GM23338 (cell line): ENCODE measurements at regions not wholly inside any gene's neighbourhood (a gene's known extent, or its start where the extent isn't known, plus 50 kb on each side); places are given as distances from the start of the nearest gene placed in this dataset.

ENCODE experiments used
- ATAC-seq: fragments of 200-7000 bp; cut with Tn5 transposase; 3 replicates; pipeline ENCODE4 v1.9.1; 2020
- DNase-seq: peaks from one replicate; pipeline ENCODE4 v3.0.0-alpha.2; 2015; ENCODE audit warnings: low spot score
- H2AFZ ChIP-seq: fragments of 200-600 bp; sonication (generic); 2 replicates; pipeline ENCODE4 v1.8.0; 2016; ENCODE audit warnings: antibody characterized with exemption, mild to moderate bottlenecking, moderate library complexity
- H3F3A ChIP-seq: fragments of 200-600 bp; sonication (generic); replicated peaks from 2 replicates; pipeline ENCODE4 v1.8.0; 2017; ENCODE audit warnings: antibody characterized with exemption, mixed run types, low read depth
- H3K27ac ChIP-seq: fragments of 200-600 bp; sonication (generic); 2 replicates; pipeline ENCODE4 v1.6.1; 2016; ENCODE audit warnings: low read depth
- H3K27me3 ChIP-seq: fragments of 200-600 bp; sonication (generic); 2 replicates; pipeline ENCODE4 v1.8.0; 2016; ENCODE audit warnings: mild to moderate bottlenecking, mixed run types, moderate library complexity; ENCODE audit not compliant: insufficient read depth
- H3K36me3 ChIP-seq: fragments of 200-600 bp; sonication (generic); 2 replicates; pipeline ENCODE4 v1.8.0; 2016; ENCODE audit warnings: mild to moderate bottlenecking; ENCODE audit not compliant: insufficient read depth
- H3K4me1 ChIP-seq: fragments of 200-600 bp; sonication (generic); 2 replicates; pipeline ENCODE4 v1.8.0; 2016; ENCODE audit warnings: mild to moderate bottlenecking, moderate library complexity; ENCODE audit not compliant: insufficient read depth
- H3K4me2 ChIP-seq: fragments of 200-600 bp; sonication (generic); 2 replicates; pipeline ENCODE4 v1.7.1; 2017; ENCODE audit warnings: mixed run types
- H3K4me3 ChIP-seq: fragments of 200-600 bp; sonication (generic); 2 replicates; pipeline ENCODE4 v1.6.1; 2016; ENCODE audit warnings: mixed run types
- H3K79me2 ChIP-seq: fragments of 200-600 bp; sonication (generic); replicated peaks from 2 replicates; pipeline ENCODE4 v1.8.0; 2017; ENCODE audit warnings: mild to moderate bottlenecking; ENCODE audit not compliant: insufficient read depth
- H3K9me2 ChIP-seq: fragments of 200-600 bp; sonication (generic); 2 replicates; pipeline ENCODE4 v1.8.0; 2017; ENCODE audit not compliant: insufficient read depth
- H4K20me1 ChIP-seq: fragments of 200-600 bp; sonication (generic); replicated peaks from 2 replicates; pipeline ENCODE4 v1.8.0; 2017; ENCODE audit warnings: mild to moderate bottlenecking; ENCODE audit not compliant: insufficient read depth
- H3K27ac Mint-ChIP-seq: 2 replicates; pipeline ENCODE4 v1.8.0; 2020; ENCODE audit warnings: inconsistent platforms, mild to moderate bottlenecking, moderate library complexity, mixed read lengths
- H3K27me3 Mint-ChIP-seq: 3 replicates; pipeline ENCODE4 v1.8.0; 2022; ENCODE audit warnings: low read depth, mild to moderate bottlenecking, moderate library complexity, mixed read lengths, inconsistent platforms; ENCODE audit not compliant: insufficient read depth, poor library complexity
- H3K36me3 Mint-ChIP-seq: 3 replicates; pipeline ENCODE4 v1.8.0; 2021; ENCODE audit warnings: low read depth, mild to moderate bottlenecking, inconsistent platforms, moderate library complexity, mixed read lengths
- H3K4me1 Mint-ChIP-seq: 3 replicates; pipeline ENCODE4 v1.8.0; 2020; ENCODE audit warnings: mild to moderate bottlenecking, inconsistent platforms, mixed read lengths
- H3K4me3 Mint-ChIP-seq: 3 replicates; pipeline ENCODE4 v1.8.0; 2021; ENCODE audit warnings: moderate library complexity, mild to moderate bottlenecking, inconsistent platforms, mixed read lengths
- H3K9me3 Mint-ChIP-seq: 3 replicates; pipeline ENCODE4 v1.8.0; 2020; ENCODE audit warnings: moderate library complexity, mild to moderate bottlenecking, inconsistent platforms, mixed read lengths
- CREB1 ChIP-seq: fragments of 250-450 bp; sonication (Bioruptor Pico); IDR thresholded peaks from 2 replicates; pipeline ENCODE4 v1.5.0; 2020; ENCODE audit warnings: low read depth, mild to moderate bottlenecking, moderate library complexity
- ETS1 ChIP-seq: IDR thresholded peaks from 2 replicates; pipeline ENCODE4 v1.6.1; 2016; ENCODE audit warnings: antibody characterized with exemption
- EZH2 ChIP-seq: fragments of 200-600 bp; sonication (generic); IDR thresholded peaks from one replicate; pipeline ENCODE4 v1.8.0; 2017; ENCODE audit warnings: antibody characterized with exemption, mild to moderate bottlenecking, low read depth; ENCODE audit not compliant: unreplicated experiment
- EZH2phosphoT487 ChIP-seq: fragments of 200-600 bp; sonication (generic); IDR thresholded peaks from one replicate; pipeline ENCODE4 v1.8.1; 2018; ENCODE audit warnings: antibody characterized with exemption; ENCODE audit not compliant: unreplicated experiment
- JUNB ChIP-seq: IDR thresholded peaks from one replicate; pipeline ENCODE4 v1.6.1; 2016; ENCODE audit warnings: antibody characterized with exemption; ENCODE audit not compliant: unreplicated experiment
- NANOG ChIP-seq: IDR thresholded peaks from 2 replicates; pipeline ENCODE4 v1.6.1; 2016; ENCODE audit warnings: antibody characterized with exemption, borderline replicate concordance
- POLR2AphosphoS5 ChIP-seq: IDR thresholded peaks from 2 replicates; pipeline ENCODE4 v1.6.1; 2016; ENCODE audit warnings: antibody characterized with exemption, low read depth
- REST ChIP-seq: IDR thresholded peaks from one replicate; pipeline ENCODE4 v1.6.1; 2018; ENCODE audit warnings: antibody characterized with exemption; ENCODE audit not compliant: unreplicated experiment
- ZNF114 ChIP-seq: fragments of 250-450 bp; sonication (Bioruptor Pico); IDR thresholded peaks from 2 replicates; pipeline ENCODE4 v1.5.0; 2020; ENCODE audit warnings: mild to moderate bottlenecking, moderate library complexity
- ZNF331 ChIP-seq: fragments of 250-450 bp; sonication (Bioruptor Pico); IDR thresholded peaks from 2 replicates; pipeline ENCODE4 v1.5.0; 2020; ENCODE audit warnings: low read depth, mild to moderate bottlenecking, moderate library complexity
- TF ChIP-seq, protein P1 (sequence below): fragments of 250-450 bp; sonication (Bioruptor Pico); IDR thresholded peaks from 2 replicates; pipeline ENCODE4 v1.5.0; 2020; ENCODE audit warnings: mild to moderate bottlenecking, moderate library complexity
- TF ChIP-seq, protein P2 (sequence below), 2 experiments: fragments of 200-600 bp in 1 of 2; sonication (generic) in 1 of 2; conservative IDR thresholded peaks; 2 replicates each; pipeline versions ENCODE4 v1.5.1 to v1.6.1; 2016 to 2017; ENCODE audit warnings: antibody characterized with exemption in 2 of 2, low read depth in 2 of 2, mild to moderate bottlenecking in 2 of 2, moderate library complexity in 1 of 2

GRCh38 chr3:66666362-66666761, 165.5 kb upstream of the LRIG1 start (continued):
- TF ChIP-seq, protein P1, sequence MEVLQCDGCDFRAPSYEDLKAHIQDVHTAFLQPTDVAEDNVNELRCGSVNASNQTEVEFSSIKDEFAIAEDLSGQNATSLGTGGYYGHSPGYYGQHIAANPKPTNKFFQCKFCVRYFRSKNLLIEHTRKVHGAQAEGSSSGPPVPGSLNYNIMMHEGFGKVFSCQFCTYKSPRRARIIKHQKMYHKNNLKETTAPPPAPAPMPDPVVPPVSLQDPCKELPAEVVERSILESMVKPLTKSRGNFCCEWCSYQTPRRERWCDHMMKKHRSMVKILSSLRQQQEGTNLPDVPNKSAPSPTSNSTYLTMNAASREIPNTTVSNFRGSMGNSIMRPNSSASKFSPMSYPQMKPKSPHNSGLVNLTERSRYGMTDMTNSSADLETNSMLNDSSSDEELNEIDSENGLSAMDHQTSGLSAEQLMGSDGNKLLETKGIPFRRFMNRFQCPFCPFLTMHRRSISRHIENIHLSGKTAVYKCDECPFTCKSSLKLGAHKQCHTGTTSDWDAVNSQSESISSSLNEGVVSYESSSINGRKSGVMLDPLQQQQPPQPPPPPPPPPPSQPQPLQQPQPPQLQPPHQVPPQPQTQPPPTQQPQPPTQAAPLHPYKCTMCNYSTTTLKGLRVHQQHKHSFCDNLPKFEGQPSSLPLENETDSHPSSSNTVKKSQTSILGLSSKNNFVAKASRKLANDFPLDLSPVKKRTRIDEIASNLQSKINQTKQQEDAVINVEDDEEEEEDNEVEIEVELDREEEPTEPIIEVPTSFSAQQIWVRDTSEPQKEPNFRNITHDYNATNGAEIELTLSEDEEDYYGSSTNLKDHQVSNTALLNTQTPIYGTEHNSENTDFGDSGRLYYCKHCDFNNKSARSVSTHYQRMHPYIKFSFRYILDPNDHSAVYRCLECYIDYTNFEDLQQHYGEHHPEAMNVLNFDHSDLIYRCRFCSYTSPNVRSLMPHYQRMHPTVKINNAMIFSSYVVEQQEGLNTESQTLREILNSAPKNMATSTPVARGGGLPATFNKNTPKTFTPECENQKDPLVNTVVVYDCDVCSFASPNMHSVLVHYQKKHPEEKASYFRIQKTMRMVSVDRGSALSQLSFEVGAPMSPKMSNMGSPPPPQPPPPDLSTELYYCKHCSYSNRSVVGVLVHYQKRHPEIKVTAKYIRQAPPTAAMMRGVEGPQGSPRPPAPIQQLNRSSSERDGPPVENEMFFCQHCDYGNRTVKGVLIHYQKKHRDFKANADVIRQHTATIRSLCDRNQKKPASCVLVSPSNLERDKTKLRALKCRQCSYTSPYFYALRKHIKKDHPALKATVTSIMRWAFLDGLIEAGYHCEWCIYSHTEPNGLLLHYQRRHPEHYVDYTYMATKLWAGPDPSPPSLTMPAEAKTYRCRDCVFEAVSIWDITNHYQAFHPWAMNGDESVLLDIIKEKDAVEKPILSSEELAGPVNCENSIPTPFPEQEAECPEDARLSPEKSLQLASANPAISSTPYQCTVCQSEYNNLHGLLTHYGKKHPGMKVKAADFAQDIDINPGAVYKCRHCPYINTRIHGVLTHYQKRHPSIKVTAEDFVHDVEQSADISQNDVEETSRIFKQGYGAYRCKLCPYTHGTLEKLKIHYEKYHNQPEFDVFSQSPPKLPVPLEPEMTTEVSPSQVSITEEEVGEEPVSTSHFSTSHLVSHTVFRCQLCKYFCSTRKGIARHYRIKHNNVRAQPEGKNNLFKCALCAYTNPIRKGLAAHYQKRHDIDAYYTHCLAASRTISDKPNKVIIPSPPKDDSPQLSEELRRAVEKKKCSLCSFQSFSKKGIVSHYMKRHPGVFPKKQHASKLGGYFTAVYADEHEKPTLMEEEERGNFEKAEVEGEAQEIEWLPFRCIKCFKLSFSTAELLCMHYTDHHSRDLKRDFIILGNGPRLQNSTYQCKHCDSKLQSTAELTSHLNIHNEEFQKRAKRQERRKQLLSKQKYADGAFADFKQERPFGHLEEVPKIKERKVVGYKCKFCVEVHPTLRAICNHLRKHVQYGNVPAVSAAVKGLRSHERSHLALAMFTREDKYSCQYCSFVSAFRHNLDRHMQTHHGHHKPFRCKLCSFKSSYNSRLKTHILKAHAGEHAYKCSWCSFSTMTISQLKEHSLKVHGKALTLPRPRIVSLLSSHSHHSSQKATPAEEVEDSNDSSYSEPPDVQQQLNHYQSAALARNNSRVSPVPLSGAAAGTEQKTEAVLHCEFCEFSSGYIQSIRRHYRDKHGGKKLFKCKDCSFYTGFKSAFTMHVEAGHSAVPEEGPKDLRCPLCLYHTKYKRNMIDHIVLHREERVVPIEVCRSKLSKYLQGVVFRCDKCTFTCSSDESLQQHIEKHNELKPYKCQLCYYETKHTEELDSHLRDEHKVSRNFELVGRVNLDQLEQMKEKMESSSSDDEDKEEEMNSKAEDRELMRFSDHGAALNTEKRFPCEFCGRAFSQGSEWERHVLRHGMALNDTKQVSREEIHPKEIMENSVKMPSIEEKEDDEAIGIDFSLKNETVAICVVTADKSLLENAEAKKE (CRISPR knock-in tag), result no peak

DNA sequence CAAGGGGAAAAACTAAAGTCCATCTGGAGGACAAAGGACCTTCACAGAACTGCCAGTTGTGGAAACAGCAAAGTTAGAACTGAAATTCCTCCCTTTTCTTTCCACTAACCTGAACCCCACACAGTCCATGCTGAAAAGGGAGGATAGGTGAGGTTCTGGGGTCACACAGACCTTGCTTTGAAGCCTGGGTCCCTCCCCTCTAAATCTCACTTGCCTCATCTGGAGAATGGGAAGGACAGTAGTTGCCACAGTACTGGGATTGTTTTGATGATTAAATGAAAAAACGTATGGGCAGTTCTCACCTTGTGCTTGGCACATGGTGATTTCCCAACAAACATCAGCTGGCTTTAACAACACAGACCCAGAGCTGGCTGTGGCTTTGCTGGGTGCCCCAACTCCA, 166.4 kb upstream of the LRIG1 start:
- no peaks in the 10 kb centered on the region for H3K36me3 Mint-ChIP-seq
- TF ChIP-seq, protein P2, sequence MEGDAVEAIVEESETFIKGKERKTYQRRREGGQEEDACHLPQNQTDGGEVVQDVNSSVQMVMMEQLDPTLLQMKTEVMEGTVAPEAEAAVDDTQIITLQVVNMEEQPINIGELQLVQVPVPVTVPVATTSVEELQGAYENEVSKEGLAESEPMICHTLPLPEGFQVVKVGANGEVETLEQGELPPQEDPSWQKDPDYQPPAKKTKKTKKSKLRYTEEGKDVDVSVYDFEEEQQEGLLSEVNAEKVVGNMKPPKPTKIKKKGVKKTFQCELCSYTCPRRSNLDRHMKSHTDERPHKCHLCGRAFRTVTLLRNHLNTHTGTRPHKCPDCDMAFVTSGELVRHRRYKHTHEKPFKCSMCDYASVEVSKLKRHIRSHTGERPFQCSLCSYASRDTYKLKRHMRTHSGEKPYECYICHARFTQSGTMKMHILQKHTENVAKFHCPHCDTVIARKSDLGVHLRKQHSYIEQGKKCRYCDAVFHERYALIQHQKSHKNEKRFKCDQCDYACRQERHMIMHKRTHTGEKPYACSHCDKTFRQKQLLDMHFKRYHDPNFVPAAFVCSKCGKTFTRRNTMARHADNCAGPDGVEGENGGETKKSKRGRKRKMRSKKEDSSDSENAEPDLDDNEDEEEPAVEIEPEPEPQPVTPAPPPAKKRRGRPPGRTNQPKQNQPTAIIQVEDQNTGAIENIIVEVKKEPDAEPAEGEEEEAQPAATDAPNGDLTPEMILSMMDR (conservative IDR thresholded peaks at IDR 0.05; ENCODE audit: low read depth in 2 of 2), result no peak
- TF ChIP-seq NANOG (no peak), REST (no peak), EZH2 (no peak), EZH2phosphoT487 (no peak), ZNF331 (CRISPR knock-in tag) (no peak), POLR2AphosphoS5 (no peak), CREB1 (CRISPR knock-in tag) (no peak), ZNF114 (CRISPR knock-in tag) (no peak), JUNB (no peak), ETS1 (no peak)

More for the DNA sequence above, 166.4 kb upstream of the LRIG1 start:
- no peaks in the 10 kb centered on the region for H3K27me3 Mint-ChIP-seq
- H2AFZ ChIP-seq, result no peak overlapping the region
- H3K4me1 ChIP-seq, result no peaks in the 10 kb centered on the region
- no peaks in the 10 kb centered on the region for H3F3A ChIP-seq
- ATAC-seq, result no peak
- no peaks in the 10 kb centered on the region for H3K27me3 ChIP-seq
- H3K4me1 Mint-ChIP-seq, result no peaks in the 10 kb centered on the region
- H3K27ac ChIP-seq, result no peak overlapping the region
- no peak overlapping the region for H3K4me3 Mint-ChIP-seq
- no peaks in the 10 kb centered on the region; the same call in 2 of the 3 replicates for H3K9me3 Mint-ChIP-seq
- H4K20me1 ChIP-seq, result no peaks in the 10 kb centered on the region; the same call in 1 of the 2 replicates
- no peak overlapping the region for H3K4me3 ChIP-seq
- H3K36me3 ChIP-seq, result no peaks in the 10 kb centered on the region
- no peaks in the 10 kb centered on the region for H3K79me2 ChIP-seq
- H3K27ac Mint-ChIP-seq, result no peak overlapping the region
- H3K9me2 ChIP-seq, result peaks cover 7% of the 10 kb centered on the region
- no peak for DNase-seq
- no peak overlapping the region for H3K4me2 ChIP-seq
